ENCODE measurements at regions not wholly inside any gene's neighbourhood (a gene's known extent, or its start where the extent isn't known, plus 50 kb on each side); places are given as distances from the start of the nearest gene placed in this dataset.

DNA sequence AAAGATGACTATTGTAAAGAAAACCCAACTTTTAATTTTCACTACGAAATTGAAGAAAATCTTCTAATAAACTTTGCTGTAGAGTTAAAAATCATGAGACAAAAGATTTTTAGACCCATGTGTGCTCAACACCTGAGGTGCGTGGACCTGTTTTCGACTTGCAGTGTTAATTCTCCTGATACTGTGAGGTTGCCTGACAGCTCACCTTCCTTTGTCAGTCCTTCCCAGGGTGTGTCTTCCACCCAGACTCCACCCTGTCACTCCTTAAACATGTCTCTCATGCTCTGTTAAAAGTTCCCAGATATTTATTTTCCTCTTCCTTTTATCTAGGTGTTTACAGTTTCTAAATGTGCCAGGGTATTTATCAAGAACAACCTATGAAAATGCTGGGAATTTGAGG lies 151.3 kb upstream of the NT5E start:
- TF ChIP-seq, protein P1, sequence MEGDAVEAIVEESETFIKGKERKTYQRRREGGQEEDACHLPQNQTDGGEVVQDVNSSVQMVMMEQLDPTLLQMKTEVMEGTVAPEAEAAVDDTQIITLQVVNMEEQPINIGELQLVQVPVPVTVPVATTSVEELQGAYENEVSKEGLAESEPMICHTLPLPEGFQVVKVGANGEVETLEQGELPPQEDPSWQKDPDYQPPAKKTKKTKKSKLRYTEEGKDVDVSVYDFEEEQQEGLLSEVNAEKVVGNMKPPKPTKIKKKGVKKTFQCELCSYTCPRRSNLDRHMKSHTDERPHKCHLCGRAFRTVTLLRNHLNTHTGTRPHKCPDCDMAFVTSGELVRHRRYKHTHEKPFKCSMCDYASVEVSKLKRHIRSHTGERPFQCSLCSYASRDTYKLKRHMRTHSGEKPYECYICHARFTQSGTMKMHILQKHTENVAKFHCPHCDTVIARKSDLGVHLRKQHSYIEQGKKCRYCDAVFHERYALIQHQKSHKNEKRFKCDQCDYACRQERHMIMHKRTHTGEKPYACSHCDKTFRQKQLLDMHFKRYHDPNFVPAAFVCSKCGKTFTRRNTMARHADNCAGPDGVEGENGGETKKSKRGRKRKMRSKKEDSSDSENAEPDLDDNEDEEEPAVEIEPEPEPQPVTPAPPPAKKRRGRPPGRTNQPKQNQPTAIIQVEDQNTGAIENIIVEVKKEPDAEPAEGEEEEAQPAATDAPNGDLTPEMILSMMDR (IDR thresholded peaks at IDR 0.05) = no peak
- no peak for TF ChIP-seq POLR2A (IDR thresholded peaks at IDR 0.05)
